ENCODE measurements at regions not wholly inside any gene's neighbourhood (a gene's known extent, or its start where the extent isn't known, plus 50 kb on each side); places are given as distances from the start of the nearest gene placed in this dataset.

DNA sequence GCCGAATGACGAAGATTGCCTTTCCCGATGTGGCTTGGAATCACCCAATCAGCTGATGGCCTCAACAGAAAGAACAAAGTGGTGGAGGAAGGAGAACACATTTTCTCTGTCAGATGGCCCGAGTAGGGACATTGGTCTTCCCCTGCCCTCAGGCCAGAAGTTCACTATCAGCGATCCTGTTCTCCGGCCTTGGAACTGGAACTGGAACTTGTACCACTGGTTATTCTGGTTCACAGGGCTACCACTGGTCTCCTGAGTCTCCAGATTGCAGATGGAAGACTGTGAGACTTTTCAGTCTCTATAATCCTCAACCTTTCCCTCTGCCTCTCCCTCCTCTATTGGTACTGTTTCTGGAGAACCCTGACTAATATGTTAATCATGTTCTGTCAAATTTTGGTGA is 180.4 kb downstream of the ANKRD30B start:
- TF ChIP-seq, protein P1, sequence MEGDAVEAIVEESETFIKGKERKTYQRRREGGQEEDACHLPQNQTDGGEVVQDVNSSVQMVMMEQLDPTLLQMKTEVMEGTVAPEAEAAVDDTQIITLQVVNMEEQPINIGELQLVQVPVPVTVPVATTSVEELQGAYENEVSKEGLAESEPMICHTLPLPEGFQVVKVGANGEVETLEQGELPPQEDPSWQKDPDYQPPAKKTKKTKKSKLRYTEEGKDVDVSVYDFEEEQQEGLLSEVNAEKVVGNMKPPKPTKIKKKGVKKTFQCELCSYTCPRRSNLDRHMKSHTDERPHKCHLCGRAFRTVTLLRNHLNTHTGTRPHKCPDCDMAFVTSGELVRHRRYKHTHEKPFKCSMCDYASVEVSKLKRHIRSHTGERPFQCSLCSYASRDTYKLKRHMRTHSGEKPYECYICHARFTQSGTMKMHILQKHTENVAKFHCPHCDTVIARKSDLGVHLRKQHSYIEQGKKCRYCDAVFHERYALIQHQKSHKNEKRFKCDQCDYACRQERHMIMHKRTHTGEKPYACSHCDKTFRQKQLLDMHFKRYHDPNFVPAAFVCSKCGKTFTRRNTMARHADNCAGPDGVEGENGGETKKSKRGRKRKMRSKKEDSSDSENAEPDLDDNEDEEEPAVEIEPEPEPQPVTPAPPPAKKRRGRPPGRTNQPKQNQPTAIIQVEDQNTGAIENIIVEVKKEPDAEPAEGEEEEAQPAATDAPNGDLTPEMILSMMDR (IDR thresholded peaks at IDR 0.05): no peak
- TF ChIP-seq POLR2A (IDR thresholded peaks at IDR 0.05): no peak

All from Peyer's patch (tissue), 4 donors.